ENCODE measurements at regions not wholly inside any gene's neighbourhood (a gene's known extent, or its start where the extent isn't known, plus 50 kb on each side); places are given as distances from the start of the nearest gene placed in this dataset.

GRCh38 chr11:81987829-81988472 is 745.7 kb downstream of the FAM181B start:
- H3K4me3 ChIP-seq (replicated peaks in 1 of 3; ENCODE audit: insufficient read depth in 1 of 3, low read depth in 1 of 3, low read length in 3 of 3): no peak overlapping the region

More at GRCh38 chr11:81987829-81988472, 745.7 kb downstream of the FAM181B start:
- ChIA-PET CTCF (no interaction called here), POLR2A (no interaction called here)
- Histone ChIP-seq H3K79me2 (ENCODE audit: control insufficient read depth, insufficient read depth, low read length) (no peaks in the 10 kb centered on the region), H3K4me1 (ENCODE audit: control insufficient read depth, extremely low read depth, insufficient read depth, low read length) (no peaks in the 10 kb centered on the region), H3K36me3 (ENCODE audit: control insufficient read depth in 2 of 2, extremely low read depth in 1 of 2, insufficient read depth in 2 of 2, low read length in 2 of 2) (no peaks in the 10 kb centered on the region), H3K27ac (ENCODE audit: insufficient read depth, low read depth, low read length) (no peak overlapping the region), H3K9me1 (replicated peaks; ENCODE audit: control insufficient read depth, extremely low read depth, insufficient read depth, low read length) (no peaks in the 10 kb centered on the region), H3K9ac (replicated peaks; ENCODE audit: extremely low read depth, insufficient read depth, low read length) (no peak overlapping the region), H2AFZ (ENCODE audit: low read depth, low read length) (no peak overlapping the region), H3K27me3 (ENCODE audit: control insufficient read depth in 2 of 2, insufficient read depth in 2 of 2, low read length in 2 of 2) (no peaks in the 10 kb centered on the region), H3K9me3 (replicated peaks; ENCODE audit: control insufficient read depth, insufficient read depth, low read length) (peaks cover 2% of the 10 kb centered on the region), H3K4me2 (ENCODE audit: insufficient read depth, low read length) (no peak overlapping the region), H4K20me1 (replicated peaks; ENCODE audit: control insufficient read depth, extremely low read depth, insufficient read depth, low read length) (no peaks in the 10 kb centered on the region)
- FAIRE-seq (no peak), DNase-seq (ENCODE audit: low read depth, low spot score) (no peak)
- TF ChIP-seq GATA2 (IDR thresholded peaks at IDR 0.05; ENCODE audit: insufficient read depth, insufficient read length, low read depth, low read length) (no peak), EZH2 (IDR thresholded peaks at IDR 0.05; ENCODE audit: borderline replicate concordance, low read depth, low read length, severe bottlenecking) (no peak), CTCF (IDR thresholded peaks at IDR 0.05; ENCODE audit: extremely low read depth in 1 of 2, insufficient read depth in 1 of 2, low read depth in 1 of 2, low read length in 2 of 2) (no peak), POLR2A (IDR thresholded peaks at IDR 0.05; ENCODE audit: low read depth, low read length) (no peak), JUN (IDR thresholded peaks at IDR 0.05; ENCODE audit: borderline replicate concordance, insufficient read depth, insufficient read length, low read depth) (no peak), MYC (IDR thresholded peaks at IDR 0.05; ENCODE audit: low read depth, low read length) (no peak), FOS (IDR thresholded peaks at IDR 0.05; ENCODE audit: borderline replicate concordance, insufficient read depth, low read length) (no peak), MAX (IDR thresholded peaks at IDR 0.05; ENCODE audit: insufficient read depth, insufficient read length) (no peak), POLR2AphosphoS5 (IDR thresholded peaks at IDR 0.05; ENCODE audit: insufficient read depth, low read depth, low read length) (no peak)
- dilution Hi-C loops (cut with MboI; ENCODE audit: extremely low pct_ligation_motif_present, low sequenced_read_pairs) (no loop called here), intact Hi-C loops (cut with micrococcal nuclease) (no loop called here)
- BruUV-seq (replicated peaks): no TSS peak
